T-helper 1 cell treated with Interleukin-12 subunit alpha and Interleukin-12 subunit beta and Interleukin-4 antibody, amounts not matched to agents 30 μg/mL and 1 μg/mL, for 36 hours (primary cell): ENCODE measurements at regions not wholly inside any gene's neighbourhood (a gene's known extent, or its start where the extent isn't known, plus 50 kb on each side); places are given as distances from the start of the nearest gene placed in this dataset.

Experiments used
- H3K27ac Mint-ChIP-seq: one replicate; pipeline ENCODE4 v1.8.0; 2021; ENCODE audit warnings: mild to moderate bottlenecking, mixed read lengths
- H3K27me3 Mint-ChIP-seq: one replicate; pipeline ENCODE4 v1.8.0; 2021; ENCODE audit warnings: low read depth, mixed read lengths
- H3K36me3 Mint-ChIP-seq: one replicate; pipeline ENCODE4 v1.8.0; 2021; ENCODE audit warnings: low read depth, mixed read lengths
- H3K4me1 Mint-ChIP-seq: one replicate; pipeline ENCODE4 v1.8.0; 2021; ENCODE audit warnings: low read depth, mixed read lengths
- H3K4me3 Mint-ChIP-seq: one replicate; pipeline ENCODE4 v1.8.0; 2021; ENCODE audit warnings: mild to moderate bottlenecking, moderate library complexity, mixed read lengths
- H3K9me3 Mint-ChIP-seq: one replicate; pipeline ENCODE4 v1.8.0; 2021; ENCODE audit warnings: mixed read lengths

DNA sequence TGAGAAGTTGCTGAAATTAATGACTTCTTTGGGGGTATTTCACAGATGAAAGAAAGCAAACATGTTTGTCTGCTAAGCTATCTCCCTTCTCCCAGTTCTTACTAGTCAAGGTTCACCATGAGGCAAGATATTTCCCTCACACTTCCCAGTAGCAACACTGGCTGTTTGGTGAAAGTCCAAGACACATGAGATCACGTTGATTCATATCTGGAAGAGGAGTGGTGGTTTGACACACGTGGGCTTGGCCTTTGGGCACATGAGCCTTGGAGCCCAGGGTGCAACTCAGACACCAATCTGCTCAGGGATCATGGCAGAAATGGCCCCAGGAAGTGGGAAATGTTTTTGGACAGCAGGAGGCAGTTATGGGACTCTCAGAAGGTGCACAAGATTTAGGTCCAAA is 66.1 kb upstream of the APCDD1 start:
- H3K4me1 Mint-ChIP-seq = peaks cover 9% of the 10 kb centered on the region
- H3K27me3 Mint-ChIP-seq = peaks cover 7% of the 10 kb centered on the region
- H3K4me3 Mint-ChIP-seq = no peak overlapping the region
- no peaks in the 10 kb centered on the region for H3K9me3 Mint-ChIP-seq
- no peaks in the 10 kb centered on the region for H3K36me3 Mint-ChIP-seq
- no peak overlapping the region for H3K27ac Mint-ChIP-seq

DNA sequence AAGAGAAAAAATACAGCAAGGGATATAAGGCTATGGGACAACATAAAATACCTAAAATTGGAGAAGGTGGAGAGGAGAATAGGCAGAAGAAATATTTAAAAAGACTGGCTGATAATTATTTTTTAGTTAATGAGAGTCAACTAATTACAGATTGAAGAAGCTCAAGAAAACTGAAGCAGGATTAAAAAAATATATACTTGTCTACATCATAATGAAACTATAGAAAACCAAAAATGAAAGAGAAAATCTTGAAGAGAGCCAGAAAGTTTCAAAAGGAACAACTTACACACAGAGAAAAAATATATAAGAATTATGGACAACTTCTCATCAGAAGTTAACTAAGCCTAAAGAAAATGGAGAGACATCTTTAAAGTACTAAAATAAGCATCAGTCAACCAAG is 62.9 kb upstream of the APCDD1 start:
- peaks cover 13% of the 10 kb centered on the region for H3K27me3 Mint-ChIP-seq
- H3K36me3 Mint-ChIP-seq = no peaks in the 10 kb centered on the region
- peak overlapping the region; percentile 43 for H3K27ac Mint-ChIP-seq
- peaks cover 9% of the 10 kb centered on the region for H3K4me1 Mint-ChIP-seq
- peak overlapping the region; percentile 0 for H3K4me3 Mint-ChIP-seq
- no peaks in the 10 kb centered on the region for H3K9me3 Mint-ChIP-seq

GRCh38 chr18:10397004-10397403 is 57.4 kb upstream of the APCDD1 start:
- Mint-ChIP-seq H3K9me3 (no peaks in the 10 kb centered on the region), H3K4me1 (peaks cover 1% of the 10 kb centered on the region), H3K27ac (no peak overlapping the region), H3K36me3 (no peaks in the 10 kb centered on the region), H3K4me3 (no peak overlapping the region), H3K27me3 (peaks cover 28% of the 10 kb centered on the region)

- H3K4me3 Mint-ChIP-seq = no peak overlapping the region
- no peaks in the 10 kb centered on the region for H3K36me3 Mint-ChIP-seq
- H3K9me3 Mint-ChIP-seq = no peaks in the 10 kb centered on the region
Observed at GRCh38 chr18:10398571-10398970, 55.9 kb upstream of the APCDD1 start.

GRCh38 chr18:10399465-10399864 is 55.0 kb upstream of the APCDD1 start:
- H3K4me3 Mint-ChIP-seq = no peak overlapping the region
- peaks cover 20% of the 10 kb centered on the region for H3K27me3 Mint-ChIP-seq
- H3K4me1 Mint-ChIP-seq = no peaks in the 10 kb centered on the region
- H3K27ac Mint-ChIP-seq = no peak overlapping the region
- H3K9me3 Mint-ChIP-seq = no peaks in the 10 kb centered on the region
- no peaks in the 10 kb centered on the region for H3K36me3 Mint-ChIP-seq

More at GRCh38 chr18:10398571-10398970, 55.9 kb upstream of the APCDD1 start:
- H3K27me3 Mint-ChIP-seq = peaks cover 20% of the 10 kb centered on the region
- H3K4me1 Mint-ChIP-seq = no peaks in the 10 kb centered on the region
- H3K27ac Mint-ChIP-seq = no peak overlapping the region

DNA sequence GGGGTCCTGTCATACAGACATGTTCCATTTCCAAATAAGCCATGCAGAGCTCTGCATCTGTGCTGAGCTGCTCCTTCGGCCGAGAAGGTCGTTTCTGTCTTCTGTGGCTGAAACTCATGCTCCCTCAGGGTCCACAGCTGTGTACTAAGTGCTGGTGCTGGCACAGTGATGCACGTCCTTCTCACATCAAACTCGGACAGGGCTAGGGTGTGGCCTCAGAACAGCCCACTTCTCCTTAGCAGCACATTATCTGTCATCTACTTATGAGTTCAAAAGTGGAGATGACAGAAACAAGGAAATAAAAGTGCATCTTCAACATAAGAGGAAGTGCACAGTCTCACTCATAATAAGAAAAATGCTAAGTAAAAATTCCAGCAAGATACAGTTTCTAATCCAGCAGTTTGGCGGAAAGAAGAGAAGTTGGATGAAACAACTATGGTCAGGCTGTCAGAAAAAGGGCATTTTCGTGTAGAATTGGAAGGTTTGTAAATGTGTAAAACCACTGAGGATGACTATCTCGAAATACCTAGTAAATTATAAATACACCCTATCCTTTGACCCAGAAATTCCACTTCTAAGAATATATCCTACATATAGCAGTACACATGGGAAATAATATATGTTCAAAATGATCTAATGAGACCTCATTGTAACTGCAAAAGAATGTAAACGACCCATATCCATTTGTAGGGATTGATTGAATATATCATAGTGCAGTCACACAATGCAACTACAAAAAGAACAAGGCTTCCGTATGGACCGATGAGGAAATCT is 53.7 kb upstream of the APCDD1 start:
- Mint-ChIP-seq H3K27ac (no peak overlapping the region), H3K9me3 (no peaks in the 10 kb centered on the region), H3K27me3 (peaks cover 23% of the 10 kb centered on the region), H3K4me3 (no peak overlapping the region), H3K36me3 (no peaks in the 10 kb centered on the region), H3K4me1 (no peaks in the 10 kb centered on the region)

- Mint-ChIP-seq H3K4me1 (no peaks in the 10 kb centered on the region), H3K9me3 (no peaks in the 10 kb centered on the region), H3K27me3 (peaks cover 22% of the 10 kb centered on the region), H3K4me3 (no peak overlapping the region), H3K27ac (no peak overlapping the region), H3K36me3 (no peaks in the 10 kb centered on the region)
Observed at GRCh38 chr18:10401521-10401920, 52.9 kb upstream of the APCDD1 start.

DNA sequence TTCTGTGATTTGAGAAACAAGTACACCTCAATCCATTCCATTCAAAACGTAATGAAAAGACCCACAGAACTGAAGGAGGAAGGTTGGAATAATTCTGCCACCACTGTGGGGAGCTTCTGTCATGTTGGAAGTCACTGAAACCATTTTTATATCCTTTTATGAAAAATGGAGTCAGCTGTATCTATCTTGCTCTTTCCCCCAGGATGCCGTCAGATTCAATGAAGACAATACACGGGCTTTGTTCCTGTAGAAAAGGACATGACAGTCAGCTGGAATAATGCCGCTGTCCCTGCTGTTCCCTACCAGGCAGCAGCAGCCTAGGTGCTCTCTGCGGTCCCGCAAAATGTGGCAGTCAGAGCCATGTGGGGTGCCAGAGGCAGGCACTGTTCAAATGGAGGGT is 52.5 kb upstream of the APCDD1 start:
- Mint-ChIP-seq H3K36me3 (no peaks in the 10 kb centered on the region), H3K27me3 (peaks cover 22% of the 10 kb centered on the region), H3K9me3 (no peaks in the 10 kb centered on the region), H3K27ac (no peak overlapping the region), H3K4me3 (no peak overlapping the region), H3K4me1 (no peaks in the 10 kb centered on the region)

GRCh38 chr18:10402871-10403559 is 51.4 kb upstream of the APCDD1 start:
- Mint-ChIP-seq H3K36me3 (no peaks in the 10 kb centered on the region), H3K9me3 (no peaks in the 10 kb centered on the region), H3K27ac (no peak overlapping the region), H3K27me3 (peaks cover 22% of the 10 kb centered on the region), H3K4me3 (no peak overlapping the region), H3K4me1 (no peaks in the 10 kb centered on the region)

DNA sequence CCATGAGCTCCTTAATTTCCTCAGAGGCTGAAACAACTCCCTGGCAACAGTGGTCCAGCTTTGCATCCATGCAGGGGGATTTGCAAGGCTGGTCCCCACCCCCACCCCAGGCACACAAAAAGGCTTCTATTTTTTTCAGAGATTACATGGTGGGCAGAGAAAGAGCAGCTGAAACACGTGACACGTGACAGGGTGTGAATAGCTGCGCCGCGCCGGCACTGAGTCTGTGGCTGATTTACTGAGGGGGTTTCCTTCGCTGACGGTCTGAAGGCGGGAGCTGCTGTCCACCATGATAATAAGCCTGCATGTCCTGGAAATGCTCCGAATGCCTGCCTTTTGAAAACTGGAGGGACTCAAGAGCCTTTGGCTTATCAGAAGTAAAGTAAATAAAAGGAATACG is 50.7 kb upstream of the APCDD1 start:
- Mint-ChIP-seq H3K9me3 (no peaks in the 10 kb centered on the region), H3K36me3 (no peaks in the 10 kb centered on the region), H3K4me3 (no peak overlapping the region), H3K27ac (no peak overlapping the region), H3K4me1 (no peaks in the 10 kb centered on the region), H3K27me3 (peaks cover 22% of the 10 kb centered on the region)

- H3K27ac Mint-ChIP-seq = no peak overlapping the region
- peaks cover 22% of the 10 kb centered on the region for H3K27me3 Mint-ChIP-seq
- no peak overlapping the region for H3K4me3 Mint-ChIP-seq
- no peaks in the 10 kb centered on the region for H3K4me1 Mint-ChIP-seq
- no peaks in the 10 kb centered on the region for H3K36me3 Mint-ChIP-seq
- H3K9me3 Mint-ChIP-seq = no peaks in the 10 kb centered on the region
Observed at GRCh38 chr18:10404168-10404567, 50.3 kb upstream of the APCDD1 start.
